ENCODE measurements at regions not wholly inside any gene's neighbourhood (a gene's known extent, or its start where the extent isn't known, plus 50 kb on each side); places are given as distances from the start of the nearest gene placed in this dataset.

DNA sequence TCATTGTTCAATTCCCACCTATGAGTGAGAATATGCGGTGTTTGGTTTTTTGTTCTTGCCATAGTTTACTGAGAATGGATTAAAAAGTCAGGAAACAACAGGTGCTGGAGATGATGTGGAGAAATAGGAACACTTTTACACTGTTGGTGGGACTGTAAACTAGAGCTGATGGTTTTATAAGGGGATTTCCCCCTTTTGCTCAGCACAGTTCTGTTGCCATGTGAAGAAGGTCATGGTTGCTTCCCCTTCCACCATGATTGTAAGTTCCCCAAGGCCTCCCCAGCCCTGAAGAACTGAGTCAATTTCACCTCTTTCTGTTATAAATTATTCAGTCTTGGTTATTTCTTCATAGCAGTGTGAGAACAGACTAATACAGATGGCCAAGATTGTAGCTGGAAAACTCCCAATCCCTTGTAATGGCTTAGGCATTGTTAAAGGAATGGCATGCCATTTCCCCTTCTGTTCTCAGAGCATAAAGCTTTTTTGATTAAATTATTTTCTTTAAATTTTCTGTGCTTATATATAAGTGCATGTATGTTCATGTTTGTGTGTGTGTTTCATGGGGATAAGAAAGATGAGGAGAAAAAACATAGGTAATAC lies 144.8 kb downstream of the BACH1 start:
- no peak for DNase-seq

DNA sequence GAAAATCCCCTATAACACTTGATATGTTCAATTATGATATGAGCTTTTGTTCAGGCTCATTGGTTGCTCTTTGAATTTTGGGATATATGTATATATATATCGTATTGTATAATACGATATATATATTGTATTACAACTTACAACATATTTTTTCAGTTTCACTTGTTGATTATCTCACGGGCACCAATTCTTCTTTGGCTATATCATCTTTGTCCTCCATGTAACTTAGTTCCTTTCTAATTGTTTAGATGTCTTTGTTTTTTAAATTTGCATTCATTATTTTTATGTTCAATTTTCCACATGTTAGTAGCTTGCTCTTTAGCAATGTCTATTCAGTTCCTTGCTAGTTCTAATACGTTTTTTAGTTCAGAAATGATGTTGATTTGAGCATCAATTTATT lies 150.0 kb downstream of the BACH1 start:
- no peak for DNase-seq

DNA sequence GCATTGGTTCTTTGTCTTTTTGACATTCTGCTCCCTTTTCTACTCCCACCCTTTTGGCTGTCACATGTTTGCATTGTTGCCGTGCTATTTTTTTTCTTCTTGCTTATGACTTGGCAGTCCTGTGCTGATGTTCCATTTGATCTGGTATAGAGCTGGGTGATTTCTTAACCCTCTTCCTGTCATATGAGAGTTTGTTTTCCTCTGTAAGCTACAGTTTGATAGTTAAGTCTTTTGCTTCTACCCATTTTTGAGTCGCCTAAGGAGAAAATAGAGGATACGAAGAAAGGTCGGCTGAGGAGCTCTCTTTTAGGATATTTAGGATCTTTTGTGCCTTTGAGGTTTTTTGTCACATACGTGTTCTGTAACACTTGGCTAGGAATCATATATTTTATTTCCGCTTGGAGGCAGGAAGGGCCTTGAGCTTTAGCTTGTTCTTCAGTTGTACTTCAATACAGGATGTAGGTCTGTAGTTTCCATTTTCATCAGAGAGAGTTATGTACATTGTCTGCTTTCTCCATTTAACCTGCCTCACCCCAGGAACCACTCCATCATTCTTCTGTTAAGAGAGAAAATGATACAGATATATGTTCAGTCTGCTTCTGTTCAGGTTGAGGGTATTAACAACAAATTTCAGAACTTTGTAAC lies 150.7 kb downstream of the BACH1 start:
- no peak for DNase-seq

DNA sequence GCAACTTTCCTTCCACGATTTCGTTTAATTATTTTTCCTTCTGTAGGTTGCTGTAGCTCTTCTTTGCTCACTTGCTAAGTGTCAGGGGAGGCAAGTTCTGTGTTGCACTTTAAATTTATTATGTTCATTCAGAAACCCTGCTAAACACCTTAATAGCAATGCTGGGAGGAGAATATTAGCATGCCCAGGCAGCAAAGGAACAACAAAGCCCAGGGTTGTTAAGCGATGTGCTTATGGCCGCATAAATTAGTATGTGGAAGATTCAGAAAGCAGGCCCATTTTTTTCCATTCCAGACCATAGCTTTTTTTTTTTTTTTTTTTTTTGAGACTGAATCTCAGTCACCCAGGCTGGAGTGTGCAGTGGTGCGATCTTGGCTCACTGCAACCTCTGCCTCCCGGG lies 151.3 kb downstream of the BACH1 start:
- no peak for DNase-seq

DNA sequence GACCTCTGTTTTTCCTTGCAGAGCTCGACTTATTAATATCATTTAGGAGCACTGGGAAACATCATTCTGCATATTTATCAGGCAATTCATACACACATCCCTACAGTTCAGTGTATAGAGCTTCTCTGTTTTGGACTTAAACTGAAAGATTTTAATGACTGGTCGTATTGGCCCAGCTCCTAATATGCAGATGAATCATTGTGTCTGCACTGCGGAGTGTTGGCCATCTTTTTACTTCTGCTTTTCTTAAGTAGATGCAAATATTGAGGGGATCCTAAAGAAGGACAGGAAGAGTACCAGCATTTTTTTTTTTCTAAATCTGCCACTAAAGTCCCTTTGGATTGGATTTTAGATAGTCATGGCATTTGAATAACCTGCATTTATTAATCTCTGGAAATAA lies 154.8 kb downstream of the BACH1 start:
- DNase-seq = no peak

DNA sequence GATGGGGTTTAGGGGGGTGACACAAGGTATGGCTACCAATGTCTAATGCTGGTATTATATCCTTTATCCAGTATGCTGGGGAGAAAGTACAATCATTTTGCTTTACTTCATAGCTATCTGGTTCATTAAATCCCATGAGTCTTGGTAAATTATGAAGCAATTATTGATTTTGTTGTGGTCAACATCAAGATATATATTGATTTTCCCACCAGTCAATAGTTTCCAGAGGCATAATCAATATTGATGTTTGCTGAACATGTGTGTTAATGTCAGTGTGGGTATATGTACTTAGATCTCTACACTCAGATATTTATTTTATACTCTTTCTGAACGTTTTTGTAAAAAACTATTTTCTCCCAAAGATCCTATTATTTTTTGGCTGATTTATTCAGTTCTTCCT lies 155.5 kb downstream of the BACH1 start:
- DNase-seq = no peak

DNA sequence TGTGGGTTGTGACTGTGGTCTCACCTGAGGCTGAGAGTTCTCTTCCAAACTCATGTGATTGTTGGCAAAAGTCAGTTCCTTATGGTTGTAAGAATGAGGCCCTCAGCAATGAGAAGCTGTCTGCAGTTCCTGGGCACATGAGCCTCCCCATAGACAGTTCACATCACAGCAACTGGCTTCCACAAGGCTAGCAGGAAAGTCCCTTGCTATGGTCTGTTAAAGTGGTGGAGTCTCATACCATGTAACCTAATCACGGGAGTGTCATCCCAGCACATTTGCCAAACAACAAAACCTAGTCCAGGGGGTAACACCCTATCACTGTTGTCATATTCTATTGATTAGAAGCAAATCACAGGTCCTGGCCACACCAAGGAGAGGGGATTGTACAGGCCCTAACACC lies 163.8 kb downstream of the BACH1 start:
- DNase-seq = no peak

DNA sequence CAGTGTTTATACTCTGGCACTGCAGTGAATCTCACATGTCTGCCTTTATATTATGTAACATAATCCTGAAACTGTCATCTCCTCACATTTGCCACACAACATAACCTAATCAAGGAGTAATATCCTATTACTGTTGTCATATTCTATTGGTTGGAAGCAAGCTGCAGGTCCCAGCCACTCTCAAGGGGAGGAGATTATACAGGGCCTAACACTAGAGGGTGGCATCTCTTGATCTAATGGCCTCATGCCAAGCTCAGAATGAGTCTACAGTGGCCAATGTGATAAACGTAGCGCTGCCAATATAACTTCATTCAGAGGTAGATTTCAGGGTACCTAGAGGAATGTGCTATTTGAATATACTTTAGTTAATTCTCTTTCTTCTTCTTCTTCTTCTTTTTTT lies 166.8 kb downstream of the BACH1 start:
- no peak for DNase-seq

DNA sequence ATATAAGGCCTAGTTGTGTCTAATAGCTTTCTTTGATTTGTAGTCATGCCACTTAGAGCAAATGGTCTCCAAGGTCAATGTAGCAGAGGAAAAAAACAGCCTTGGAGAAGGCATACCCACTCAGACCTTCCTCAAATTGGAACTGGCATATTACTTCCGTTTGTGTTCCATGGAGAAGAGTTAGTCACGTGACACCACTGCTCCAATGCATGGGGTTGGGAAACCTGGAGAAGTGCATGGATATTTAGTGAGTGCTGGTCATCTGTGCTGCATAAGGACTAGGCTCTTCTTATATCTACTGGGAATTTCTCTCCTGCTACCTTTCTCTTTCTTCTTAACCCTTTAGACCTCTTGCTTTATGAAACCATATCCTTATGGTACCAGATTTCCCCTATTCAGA lies 167.8 kb downstream of the BACH1 start:
- no peak for DNase-seq

DNA sequence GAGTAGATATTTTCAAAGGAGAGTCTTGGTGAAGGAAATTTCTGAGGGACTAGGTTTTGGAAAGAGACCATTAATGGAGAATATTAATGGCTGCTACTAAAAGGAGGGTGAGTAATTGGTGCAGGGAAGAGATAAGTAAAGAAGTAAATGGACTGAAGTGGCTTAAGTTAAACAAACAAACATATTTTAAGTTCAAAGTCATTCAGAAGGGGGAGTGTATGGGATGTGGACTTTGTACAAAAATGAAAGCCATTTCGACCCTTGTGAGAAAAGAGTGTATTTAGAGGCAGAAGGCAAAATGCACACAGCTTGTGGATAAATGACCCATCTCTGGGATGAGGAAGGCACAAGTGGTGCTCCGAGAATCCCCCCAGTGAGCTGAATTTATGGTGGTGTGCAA lies 171.7 kb downstream of the BACH1 start:
- no peak for DNase-seq

DNA sequence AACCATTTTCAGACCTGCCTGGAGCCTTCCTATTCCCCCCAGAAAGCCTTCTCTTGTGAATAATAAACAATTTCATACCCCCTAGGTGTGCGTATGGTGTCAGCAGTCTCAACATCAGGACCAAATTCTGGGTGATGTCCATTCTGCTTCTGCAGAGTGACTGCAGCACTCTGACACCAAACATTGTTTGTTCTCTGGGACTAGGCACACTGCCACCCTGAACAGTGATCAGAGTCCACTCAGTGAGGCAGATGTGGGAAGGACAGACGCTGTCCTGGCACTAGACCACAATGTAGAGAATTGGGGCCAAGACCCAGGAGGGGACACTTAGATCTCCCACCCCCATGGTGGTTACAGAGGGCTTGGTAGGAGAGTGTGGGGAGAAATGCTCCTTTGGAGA lies 175.1 kb downstream of the BACH1 start:
- no peak for DNase-seq

DNA sequence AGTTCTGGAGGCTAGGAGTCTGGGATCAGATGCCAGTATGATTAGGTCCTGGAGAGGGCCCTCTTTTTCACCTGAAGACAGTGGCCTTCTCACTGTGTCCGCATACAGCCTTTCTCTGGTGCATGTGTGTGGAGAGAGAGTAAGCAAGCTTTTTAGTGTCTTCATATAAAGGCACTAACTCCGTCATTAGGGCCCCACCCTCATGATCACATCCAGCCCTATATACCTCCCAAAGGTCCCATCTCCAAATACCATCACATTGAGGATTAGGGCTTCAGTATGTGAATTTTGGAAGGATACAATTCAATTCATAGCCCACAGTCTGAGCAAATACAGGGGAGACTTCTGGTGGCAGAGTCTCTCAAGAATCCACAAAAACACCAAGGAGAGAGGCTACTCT lies 176.6 kb downstream of the BACH1 start:
- no peak for DNase-seq

DNA sequence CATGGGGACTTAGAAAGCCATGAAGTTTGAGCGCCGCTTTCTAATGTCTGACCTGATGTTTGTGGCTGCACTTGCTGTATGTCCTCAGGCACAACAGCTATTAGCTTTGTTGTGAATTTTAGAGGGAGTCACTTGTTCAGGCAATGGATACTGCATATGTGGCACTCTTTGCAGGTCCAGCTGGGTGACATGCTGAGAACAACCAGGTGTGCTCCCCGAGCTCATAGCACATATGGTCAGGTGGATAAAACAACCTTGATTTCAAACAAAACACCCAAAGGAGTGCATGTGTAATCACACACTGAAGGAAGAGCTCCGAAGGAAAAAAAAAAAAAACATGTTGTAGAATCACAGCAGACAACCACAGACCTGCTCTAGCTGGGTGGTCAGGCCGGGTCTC lies 178.6 kb downstream of the BACH1 start:
- DNase-seq = no peak

DNA sequence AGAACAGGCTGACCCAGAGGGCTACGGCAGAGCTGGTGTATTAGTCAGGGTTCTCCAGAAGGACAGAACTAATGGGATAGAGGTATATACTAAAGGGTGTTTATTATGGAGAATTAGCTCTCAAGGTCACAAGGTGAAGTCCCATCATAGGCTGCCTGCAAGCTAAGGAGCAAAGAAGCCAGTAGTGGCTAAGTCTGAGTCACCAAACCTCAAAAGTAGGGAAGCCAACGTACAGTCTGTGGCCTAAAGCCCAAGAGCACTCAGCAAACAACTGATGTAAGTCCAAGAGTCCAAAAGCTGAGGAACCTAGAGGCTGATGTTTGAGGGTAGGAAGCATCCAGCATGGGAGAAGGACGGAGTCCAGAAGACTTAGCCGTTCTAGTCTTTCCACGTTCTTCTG lies 179.2 kb downstream of the BACH1 start:
- DNase-seq = peak; percentile 10 to 12

DNA sequence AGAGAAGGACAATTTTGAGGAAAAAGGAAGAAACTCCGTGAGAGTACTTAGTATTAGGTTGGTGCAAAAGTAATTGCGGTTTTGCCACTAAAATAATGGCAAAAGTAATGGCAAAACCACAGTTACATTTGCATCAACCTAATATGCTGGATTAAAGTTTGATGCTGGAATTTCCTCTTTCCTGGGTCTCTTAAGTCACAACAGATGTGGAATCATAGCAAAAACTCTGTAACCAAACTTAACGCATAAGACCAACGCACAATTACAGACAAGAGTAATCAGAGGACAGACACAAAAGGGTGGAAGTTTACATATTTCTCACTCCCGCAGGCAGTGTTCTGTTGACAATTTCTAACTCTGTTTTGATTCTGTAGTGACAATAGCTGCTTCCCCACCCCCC lies 182.4 kb downstream of the BACH1 start:
- DNase-seq = no peak

DNA sequence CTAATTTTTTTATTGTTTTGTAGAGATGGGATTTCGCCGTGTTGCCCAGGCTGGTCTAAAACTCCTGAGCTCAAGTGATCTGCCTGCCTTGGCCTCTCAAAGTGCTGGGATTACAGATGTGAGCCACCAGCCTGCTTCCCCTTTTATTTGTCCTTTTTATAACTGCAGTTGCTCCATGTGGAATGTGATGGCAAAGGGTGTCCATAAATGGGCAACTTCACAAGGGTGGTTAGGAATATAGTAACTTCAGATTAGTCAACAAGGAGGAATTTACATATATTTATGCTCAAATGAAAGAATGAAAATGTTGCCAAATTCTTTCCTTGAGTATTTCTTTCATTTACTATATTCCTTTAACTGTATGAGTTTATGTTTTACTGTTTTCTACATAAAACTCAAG lies 182.9 kb downstream of the BACH1 start:
- DNase-seq = no peak

DNA sequence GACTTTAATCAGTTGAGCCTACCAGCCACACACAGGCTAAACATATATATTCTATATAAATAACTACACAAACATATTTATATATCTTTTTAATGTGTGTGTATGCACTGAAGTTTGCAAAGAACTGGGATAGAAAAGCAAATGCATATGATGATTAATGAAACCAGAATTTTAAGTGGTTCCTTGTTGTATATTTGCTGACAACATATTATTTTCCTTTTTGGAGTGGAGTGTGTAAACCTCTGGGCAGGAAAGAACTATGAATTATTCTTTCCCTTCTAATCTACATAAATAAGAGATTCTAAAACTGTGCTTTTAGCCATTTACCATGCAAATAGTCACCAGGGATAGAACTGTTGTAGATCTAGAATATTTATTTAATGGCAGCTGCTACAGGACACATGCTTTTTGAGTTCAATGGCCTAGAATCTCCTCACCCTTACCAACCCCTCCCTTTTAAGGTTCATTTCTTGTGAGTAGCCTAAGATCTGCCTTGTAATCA lies 187.6 kb downstream of the BACH1 start:
- no peak for DNase-seq

All from AML-193 (cell line).